Hepatocyte (in vitro differentiated cells): ENCODE measurements at regions not wholly inside any gene's neighbourhood (a gene's known extent, or its start where the extent isn't known, plus 50 kb on each side); places are given as distances from the start of the nearest gene placed in this dataset.

Experiments used
- CTCF ChIP-seq: fragments of 200-600 bp; sonication (generic); IDR thresholded peaks from 2 replicates; pipeline ENCODE4 v1.5.1; 2016; ENCODE audit warnings: antibody characterized with exemption, mild to moderate bottlenecking; ENCODE audit not compliant: poor library complexity
- EZH2phosphoT487 ChIP-seq: fragments of 200-600 bp; sonication (generic); IDR thresholded peaks from one replicate; pipeline ENCODE4 v1.6.1; 2018; ENCODE audit warnings: antibody characterized with exemption, mild to moderate bottlenecking, low read depth, moderate library complexity; ENCODE audit not compliant: unreplicated experiment, severe bottlenecking

- TF ChIP-seq CTCF: no peak
- TF ChIP-seq EZH2phosphoT487: no peak
Measured at GRCh38 chr10:59060852-59061251, 115.6 kb upstream of the PHYHIPL start.
